Keratinocyte (primary cell): ENCODE measurements at regions not wholly inside any gene's neighbourhood (a gene's known extent, or its start where the extent isn't known, plus 50 kb on each side); places are given as distances from the start of the nearest gene placed in this dataset.

ENCODE experiments used
- CTCF ChIP-seq, 3 experiments: IDR thresholded peaks in 1 of 3; conservative IDR thresholded peaks in 1 of 3; optimal IDR thresholded peaks in 1 of 3; 2 replicates in 2 of 3; 3 replicates in 1 of 3; pipeline versions ENCODE3 to v1.5.1; 2011; ENCODE audit warnings: low read length in 3 of 3, mild to moderate bottlenecking in 3 of 3, moderate library complexity in 2 of 3, control low read depth in 1 of 3, inconsistent platforms in 1 of 3; ENCODE audit not compliant: insufficient read depth in 2 of 3; ENCODE audit errors: extremely low read depth in 1 of 3
- EZH2 ChIP-seq: IDR thresholded peaks from one replicate; pipeline ENCODE4 v1.6.1; 2012; ENCODE audit warnings: inconsistent platforms, mild to moderate bottlenecking, low read length, moderate library complexity

DNA sequence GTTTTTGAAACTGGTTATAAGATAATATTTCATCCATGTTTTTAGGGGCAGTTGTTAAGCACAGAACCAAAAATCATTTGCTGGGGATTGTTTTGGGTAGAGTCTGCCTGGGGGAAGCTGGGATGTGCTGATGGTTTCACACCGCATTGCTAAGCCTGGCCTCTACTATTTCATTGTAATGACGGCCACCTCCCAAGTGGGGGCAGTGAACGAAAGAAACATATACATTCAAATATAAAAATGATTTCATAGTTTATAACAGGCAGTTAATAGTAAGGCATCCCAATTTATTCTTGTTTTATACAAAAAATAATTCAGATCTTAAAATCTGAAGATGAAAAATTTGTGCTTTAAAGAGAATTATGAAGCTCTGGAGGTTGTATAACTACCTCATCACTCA lies 750.8 kb downstream of the REEP3 start:
- TF ChIP-seq CTCF (optimal IDR thresholded peaks at IDR 0.05 in 1 of 3, IDR thresholded peaks at IDR 0.05 in 1 of 3, conservative IDR thresholded peaks at IDR 0.05 in 1 of 3; ENCODE audit: extremely low read depth in 1 of 3, insufficient read depth in 2 of 3, low read length in 3 of 3) = no peak
- TF ChIP-seq EZH2 = no peak
